Keratinocyte (primary cell): ENCODE measurements at regions not wholly inside any gene's neighbourhood (a gene's known extent, or its start where the extent isn't known, plus 50 kb on each side); places are given as distances from the start of the nearest gene placed in this dataset.

Source experiments
- DNase-seq: peaks from one replicate; pipeline ENCODE4 v3.0.0-alpha.2; 2011; ENCODE audit warnings: low read depth, missing footprints, low spot score
- FAIRE-seq: peaks from 2 replicates; lab custom pipeline; 2011; peaks lifted over from hg19 to GRCh38; lab: Jason Lieb, UNC
- H2AFZ ChIP-seq: 2 replicates; pipeline ENCODE4 v1.6.0; 2012; ENCODE audit warnings: low read length, control low read depth, inconsistent platforms; ENCODE audit not compliant: control insufficient read depth
- H3K27ac ChIP-seq: 2 replicates; pipeline ENCODE4 v1.5.1; 2011; ENCODE audit warnings: low read length; ENCODE audit not compliant: control insufficient read depth, insufficient read depth
- H3K27me3 ChIP-seq: 3 replicates; pipeline ENCODE4 v1.6.0; 2011; ENCODE audit warnings: low read length; ENCODE audit not compliant: control insufficient read depth, insufficient read depth; ENCODE audit errors: extremely low read depth
- H3K36me3 ChIP-seq, 2 experiments: 2 replicates in 1 of 2; 3 replicates in 1 of 2; pipeline ENCODE4 v1.5.1; 2011; ENCODE audit warnings: low read length in 2 of 2, mild to moderate bottlenecking in 1 of 2; ENCODE audit not compliant: control insufficient read depth in 2 of 2, insufficient read depth in 2 of 2; ENCODE audit errors: extremely low read depth in 1 of 2
- H3K4me1 ChIP-seq: 3 replicates; pipeline ENCODE4 v1.5.1; 2011; ENCODE audit warnings: low read length; ENCODE audit not compliant: control insufficient read depth, insufficient read depth; ENCODE audit errors: extremely low read depth
- H3K4me2 ChIP-seq: 3 replicates; pipeline ENCODE4 v1.6.0; 2011; ENCODE audit warnings: low read depth, low read length; ENCODE audit not compliant: control insufficient read depth, insufficient read depth; ENCODE audit errors: extremely low read depth
- H3K4me3 ChIP-seq, 3 experiments: fragments of 200-600 bp in 1 of 3; sonication (generic) in 1 of 3; 2 replicates in 2 of 3; 3 replicates in 1 of 3; pipeline ENCODE4 v1.5.1; 2011 to 2016; ENCODE audit warnings: low read length in 3 of 3, mild to moderate bottlenecking in 3 of 3, control low read depth in 2 of 3, inconsistent platforms in 1 of 3, low read depth in 1 of 3, mixed read lengths in 1 of 3, mixed run types in 1 of 3, moderate library complexity in 1 of 3; ENCODE audit not compliant: control insufficient read depth in 2 of 3, insufficient read depth in 2 of 3; ENCODE audit errors: extremely low read depth in 1 of 3
- H3K79me2 ChIP-seq: 2 replicates; pipeline ENCODE4 v1.6.0; 2012; ENCODE audit warnings: low read length; ENCODE audit not compliant: control insufficient read depth, insufficient read depth
- H3K9ac ChIP-seq: 3 replicates; pipeline ENCODE4 v1.6.0; 2011; ENCODE audit warnings: low read length; ENCODE audit not compliant: control insufficient read depth, insufficient read depth; ENCODE audit errors: extremely low read depth
- H3K9me1 ChIP-seq: 3 replicates; pipeline ENCODE4 v1.6.0; 2011; ENCODE audit warnings: low read length; ENCODE audit not compliant: control insufficient read depth, insufficient read depth; ENCODE audit errors: extremely low read depth
- H3K9me3 ChIP-seq: 2 replicates; pipeline ENCODE4 v1.5.1; 2012; ENCODE audit warnings: low read depth, low read length; ENCODE audit not compliant: control insufficient read depth
- H4K20me1 ChIP-seq: 3 replicates; pipeline ENCODE4 v1.6.0; 2011; ENCODE audit warnings: low read length; ENCODE audit not compliant: control insufficient read depth, insufficient read depth; ENCODE audit errors: extremely low read depth
- EZH2 ChIP-seq: IDR thresholded peaks from one replicate; pipeline ENCODE4 v1.6.1; 2012; ENCODE audit warnings: inconsistent platforms, mild to moderate bottlenecking, low read length, moderate library complexity
- dilution Hi-C: fragments of 300-500 bp; cut with MboI; formaldehyde crosslinking; loops from one replicate; pipeline ENCODE4 v1.7.0; 2020; ENCODE audit warnings: low sequenced_read_pairs; ENCODE audit not compliant: extremely low pct_ligation_motif_present
- TF ChIP-seq, protein P1 (sequence below), 3 experiments: IDR thresholded peaks in 1 of 3; conservative IDR thresholded peaks in 1 of 3; optimal IDR thresholded peaks in 1 of 3; 2 replicates in 2 of 3; 3 replicates in 1 of 3; pipeline versions ENCODE3 to v1.5.1; 2011; ENCODE audit warnings: low read length in 3 of 3, mild to moderate bottlenecking in 3 of 3, moderate library complexity in 2 of 3, control low read depth in 1 of 3, inconsistent platforms in 1 of 3; ENCODE audit not compliant: insufficient read depth in 2 of 3; ENCODE audit errors: extremely low read depth in 1 of 3

DNA sequence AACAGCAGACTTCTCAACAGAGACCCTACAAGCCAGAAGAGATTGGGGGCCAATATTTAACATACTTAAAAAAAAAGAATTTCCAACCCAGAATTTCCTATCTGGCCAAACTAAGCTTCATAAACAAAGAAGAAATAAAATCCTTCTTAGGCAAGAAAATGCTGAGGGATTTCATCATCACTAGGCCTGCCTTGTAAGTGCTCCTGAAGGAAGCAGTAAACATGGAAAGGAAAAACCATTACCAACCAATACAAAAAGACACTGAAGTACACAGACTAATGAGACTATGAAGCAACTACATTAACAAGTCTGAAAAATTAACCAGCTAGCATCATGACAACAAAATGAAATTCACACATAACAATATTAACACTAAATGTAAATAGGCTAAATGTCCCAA, 947.9 kb upstream of the CHORDC1 start:
- dilution Hi-C loops = no loop called here
- Histone ChIP-seq H4K20me1 (no peaks in the 10 kb centered on the region), H3K9me1 (no peaks in the 10 kb centered on the region), H3K27me3 (no peaks in the 10 kb centered on the region), H3K36me3 (no peaks in the 10 kb centered on the region), H2AFZ (no peak overlapping the region), H3K9ac (no peak overlapping the region), H3K4me2 (no peak overlapping the region), H3K79me2 (no peaks in the 10 kb centered on the region), H3K9me3 (no peaks in the 10 kb centered on the region), H3K4me1 (no peaks in the 10 kb centered on the region), H3K4me3 (no peak overlapping the region), H3K27ac (no peak overlapping the region)
- no peak for FAIRE-seq
- TF ChIP-seq, protein P1, sequence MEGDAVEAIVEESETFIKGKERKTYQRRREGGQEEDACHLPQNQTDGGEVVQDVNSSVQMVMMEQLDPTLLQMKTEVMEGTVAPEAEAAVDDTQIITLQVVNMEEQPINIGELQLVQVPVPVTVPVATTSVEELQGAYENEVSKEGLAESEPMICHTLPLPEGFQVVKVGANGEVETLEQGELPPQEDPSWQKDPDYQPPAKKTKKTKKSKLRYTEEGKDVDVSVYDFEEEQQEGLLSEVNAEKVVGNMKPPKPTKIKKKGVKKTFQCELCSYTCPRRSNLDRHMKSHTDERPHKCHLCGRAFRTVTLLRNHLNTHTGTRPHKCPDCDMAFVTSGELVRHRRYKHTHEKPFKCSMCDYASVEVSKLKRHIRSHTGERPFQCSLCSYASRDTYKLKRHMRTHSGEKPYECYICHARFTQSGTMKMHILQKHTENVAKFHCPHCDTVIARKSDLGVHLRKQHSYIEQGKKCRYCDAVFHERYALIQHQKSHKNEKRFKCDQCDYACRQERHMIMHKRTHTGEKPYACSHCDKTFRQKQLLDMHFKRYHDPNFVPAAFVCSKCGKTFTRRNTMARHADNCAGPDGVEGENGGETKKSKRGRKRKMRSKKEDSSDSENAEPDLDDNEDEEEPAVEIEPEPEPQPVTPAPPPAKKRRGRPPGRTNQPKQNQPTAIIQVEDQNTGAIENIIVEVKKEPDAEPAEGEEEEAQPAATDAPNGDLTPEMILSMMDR (optimal IDR thresholded peaks at IDR 0.05 in 1 of 3, IDR thresholded peaks at IDR 0.05 in 1 of 3, conservative IDR thresholded peaks at IDR 0.05 in 1 of 3; ENCODE audit: extremely low read depth in 1 of 3, insufficient read depth in 2 of 3, low read length in 3 of 3) = no peak
- no peak for TF ChIP-seq EZH2
- DNase-seq = no peak

- Histone ChIP-seq H2AFZ (no peak overlapping the region), H3K79me2 (no peaks in the 10 kb centered on the region), H3K27ac (no peak overlapping the region), H3K4me2 (no peak overlapping the region), H3K36me3 (no peaks in the 10 kb centered on the region), H3K9ac (no peak overlapping the region), H3K9me3 (no peaks in the 10 kb centered on the region), H3K27me3 (no peaks in the 10 kb centered on the region), H3K4me3 (no peak overlapping the region), H4K20me1 (no peaks in the 10 kb centered on the region), H3K9me1 (no peaks in the 10 kb centered on the region), H3K4me1 (peaks cover 14% of the 10 kb centered on the region)
- TF ChIP-seq EZH2 = no peak
- TF ChIP-seq, protein P1 (optimal IDR thresholded peaks at IDR 0.05 in 1 of 3, IDR thresholded peaks at IDR 0.05 in 1 of 3, conservative IDR thresholded peaks at IDR 0.05 in 1 of 3; ENCODE audit: extremely low read depth in 1 of 3, insufficient read depth in 2 of 3, low read length in 3 of 3) = no peak
- FAIRE-seq (no peak), DNase-seq (no peak)
- dilution Hi-C loops = no loop called here
Measured at GRCh38 chr11:91164452-91164822, 941.6 kb upstream of the CHORDC1 start.
